ENCODE measurements at regions not wholly inside any gene's neighbourhood (a gene's known extent, or its start where the extent isn't known, plus 50 kb on each side); places are given as distances from the start of the nearest gene placed in this dataset.

DNA sequence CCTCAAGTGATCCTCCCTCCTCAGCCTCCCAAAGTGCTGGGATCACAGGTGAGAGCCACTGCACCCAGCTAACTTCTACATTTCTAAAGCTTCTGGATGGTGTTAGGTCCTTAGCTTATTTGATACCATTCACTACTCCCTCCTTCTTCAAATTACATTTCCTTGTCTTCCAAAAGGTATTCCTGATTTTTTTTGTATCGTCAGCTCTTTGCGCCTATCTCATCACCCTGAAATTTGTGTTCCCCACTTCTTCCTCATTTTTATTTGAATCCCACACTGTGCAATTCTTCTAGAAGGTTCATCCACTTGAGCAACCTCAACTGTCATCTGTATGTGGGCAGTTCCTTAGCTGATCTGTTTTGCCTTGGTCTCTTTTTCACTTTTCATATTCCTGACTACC is 241.8 kb upstream of the RGS6 start:
- no peak for DNase-seq

- DNase-seq = no peak
Measured at GRCh38 chr14:71692496-71692895, 239.7 kb upstream of the RGS6 start.

DNA sequence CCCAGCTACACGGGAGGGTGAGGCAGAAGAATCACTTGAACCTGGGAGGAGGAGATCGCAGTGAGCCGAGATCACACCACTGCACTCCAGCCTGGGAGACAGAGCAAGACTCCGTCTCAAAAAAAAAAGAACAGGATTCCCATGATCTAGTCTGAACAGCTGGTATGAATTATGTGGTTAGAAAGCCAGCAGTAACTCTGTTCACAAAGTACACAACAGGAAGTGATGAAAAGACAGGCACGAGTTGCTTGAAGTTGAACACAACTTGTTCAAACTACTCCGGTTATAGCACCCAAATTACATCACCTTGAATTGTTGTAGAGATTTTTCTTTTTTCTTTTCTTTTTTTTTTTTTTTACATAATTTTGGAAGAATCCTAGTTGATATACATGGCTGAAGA is 238.8 kb upstream of the RGS6 start:
- DNase-seq = no peak

GRCh38 chr14:71694591-71695530 is 237.4 kb upstream of the RGS6 start:
- DNase-seq = no peak

DNA sequence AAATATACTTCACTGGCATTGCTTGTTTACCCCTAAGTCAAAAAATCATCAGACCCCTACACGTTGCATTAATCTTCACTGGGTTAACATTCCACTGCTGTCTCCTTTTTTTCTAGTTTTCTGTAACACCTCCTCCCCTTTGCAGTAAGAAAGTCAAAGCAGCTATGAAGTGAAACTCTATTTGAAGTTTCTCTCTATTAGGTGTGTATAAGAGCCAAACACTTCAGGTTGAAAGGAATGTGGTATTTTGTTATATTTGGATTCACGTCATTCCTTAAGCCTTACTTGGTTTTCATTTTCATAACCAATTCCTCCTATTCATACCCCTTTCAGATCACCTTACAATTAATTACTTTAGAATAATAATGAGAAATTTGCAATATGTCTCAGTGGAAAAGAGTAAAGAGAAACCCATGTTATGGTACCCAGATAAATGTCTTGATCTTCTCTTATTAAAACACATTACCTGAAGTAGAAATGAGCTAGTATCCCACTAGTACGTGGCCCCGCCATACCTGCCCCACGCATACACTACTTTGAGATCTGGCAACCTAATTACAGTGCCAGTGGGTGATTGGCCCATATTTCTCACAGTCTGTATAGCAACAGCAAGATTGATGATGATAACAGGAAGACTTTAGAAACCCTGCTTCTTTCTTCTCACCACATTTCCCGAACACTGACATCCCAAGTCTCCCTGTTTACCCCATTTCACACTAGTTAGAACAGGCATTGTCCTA is 236.4 kb upstream of the RGS6 start:
- DNase-seq = no peak

GRCh38 chr14:71698027-71698426 is 234.2 kb upstream of the RGS6 start:
- no peak for DNase-seq

DNA sequence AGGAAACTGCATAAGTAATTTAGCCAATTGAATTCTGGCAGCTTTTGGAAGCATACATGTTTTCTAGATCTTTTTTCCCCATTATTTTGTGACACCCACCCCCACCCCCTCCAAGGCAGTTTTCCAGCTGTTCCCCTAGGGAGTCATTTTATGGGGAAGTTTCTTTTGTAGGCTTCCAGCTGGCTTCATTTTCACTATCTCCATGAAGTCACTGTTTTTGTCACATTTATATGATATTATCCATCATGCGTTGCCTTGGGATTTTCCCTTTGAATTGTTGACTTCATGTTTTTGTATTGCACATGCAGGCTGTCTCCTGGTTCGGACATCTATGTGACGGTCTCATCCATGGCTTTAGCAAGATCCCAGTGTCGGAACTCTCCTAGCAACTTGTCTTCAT is 233.6 kb upstream of the RGS6 start:
- DNase-seq = no peak

DNA sequence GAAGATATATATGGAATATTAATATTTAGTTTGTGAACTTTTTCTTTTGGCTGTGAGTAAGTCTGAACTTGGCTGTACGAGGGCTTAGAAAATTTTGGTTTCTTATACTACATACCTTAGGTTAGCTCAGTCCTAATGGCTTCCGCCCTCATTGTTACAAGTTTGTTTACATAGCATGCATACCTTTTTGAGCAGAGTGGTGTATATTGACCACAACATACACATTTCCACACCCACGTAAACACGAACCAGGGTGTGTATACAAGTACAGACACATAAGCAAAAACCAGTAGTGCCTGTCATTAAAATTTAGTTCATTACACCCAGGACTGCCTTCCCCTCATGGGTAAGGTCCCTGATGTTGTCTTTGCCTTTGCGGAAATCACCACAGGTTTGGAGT is 230.2 kb upstream of the RGS6 start:
- DNase-seq = no peak

DNA sequence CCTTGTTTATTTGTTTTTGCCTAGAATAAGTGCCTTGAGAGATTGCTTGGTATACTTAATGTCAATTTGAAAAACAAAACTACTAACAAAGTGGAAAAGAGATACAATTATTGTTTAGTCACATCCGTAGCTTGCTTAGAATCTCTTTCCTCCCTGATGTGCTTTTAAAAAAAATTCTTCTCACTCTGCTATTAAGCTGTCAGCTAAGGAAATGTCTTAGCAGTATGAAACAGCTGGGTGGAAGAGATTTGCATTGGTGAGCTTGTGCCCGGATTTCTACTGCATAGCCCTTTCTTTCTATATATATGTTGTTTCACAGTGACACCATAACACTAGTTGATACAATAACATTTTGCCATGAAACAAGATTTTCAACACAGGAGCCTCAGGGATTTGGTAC is 229.4 kb upstream of the RGS6 start:
- peak; percentile 78 to 92 for DNase-seq

- DNase-seq = peak; percentile 94 to 99
Measured at GRCh38 chr14:71703477-71703876, 228.8 kb upstream of the RGS6 start.

DNA sequence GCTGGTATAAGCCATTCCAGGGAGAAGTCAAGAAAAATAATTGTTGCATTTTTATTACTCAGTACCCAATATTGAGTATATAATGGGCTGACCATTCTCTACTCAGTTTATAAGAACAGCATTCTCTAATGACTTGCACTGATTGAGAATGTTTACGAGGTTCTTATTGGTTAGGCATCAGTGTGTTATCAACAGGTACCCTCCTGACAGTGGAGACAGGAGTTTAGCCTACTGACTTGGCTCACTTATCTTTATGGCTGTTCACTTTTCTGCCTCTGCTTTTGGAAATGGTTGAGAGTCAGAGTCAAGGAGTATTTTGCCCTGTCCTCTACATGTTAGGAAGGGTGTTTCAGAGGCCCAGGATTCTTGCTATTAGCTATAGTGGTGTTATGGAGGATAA is 228.0 kb upstream of the RGS6 start:
- DNase-seq = peak in 1 of 2 experiments; percentile 30

DNA sequence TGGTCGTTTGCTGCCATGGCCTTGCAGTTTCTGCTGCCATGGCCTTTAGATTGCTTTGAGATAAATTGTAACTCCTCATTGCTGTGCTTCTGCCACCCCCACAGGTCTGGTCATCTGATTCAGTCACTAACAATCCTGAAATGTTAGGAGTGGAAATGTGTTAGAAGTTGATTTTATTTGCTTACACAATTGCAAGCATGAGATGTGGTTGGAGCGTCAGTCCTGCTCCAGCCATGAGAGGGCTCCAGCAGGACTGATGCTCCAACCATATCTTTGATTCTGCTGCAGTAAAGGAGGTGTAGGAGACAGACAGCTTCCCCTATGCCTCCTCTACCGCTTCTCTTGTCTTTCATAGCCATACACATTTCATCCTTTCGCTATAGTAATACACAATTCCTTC is 226.8 kb upstream of the RGS6 start:
- no peak for DNase-seq

GRCh38 chr14:71709076-71709475 is 223.2 kb upstream of the RGS6 start:
- no peak for DNase-seq

DNA sequence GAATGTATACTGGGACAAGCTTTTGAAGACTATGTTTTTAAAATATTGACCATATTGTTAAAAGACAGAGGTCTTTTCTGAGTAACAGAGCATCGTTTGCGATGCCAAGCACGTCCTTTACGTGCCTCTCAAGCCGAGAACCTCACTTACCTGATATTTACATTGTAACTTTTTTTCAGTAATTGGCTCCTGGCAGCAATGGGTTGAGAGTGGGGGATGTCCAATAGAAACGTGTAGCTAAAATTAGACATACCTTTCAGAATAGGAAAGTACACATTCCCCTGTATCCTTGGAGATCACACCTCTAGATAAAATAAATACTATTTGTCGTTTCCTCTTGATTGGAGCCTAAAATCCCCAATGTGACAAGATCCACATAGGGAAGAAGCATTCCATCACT is 222.2 kb upstream of the RGS6 start:
- DNase-seq = no peak

DNA sequence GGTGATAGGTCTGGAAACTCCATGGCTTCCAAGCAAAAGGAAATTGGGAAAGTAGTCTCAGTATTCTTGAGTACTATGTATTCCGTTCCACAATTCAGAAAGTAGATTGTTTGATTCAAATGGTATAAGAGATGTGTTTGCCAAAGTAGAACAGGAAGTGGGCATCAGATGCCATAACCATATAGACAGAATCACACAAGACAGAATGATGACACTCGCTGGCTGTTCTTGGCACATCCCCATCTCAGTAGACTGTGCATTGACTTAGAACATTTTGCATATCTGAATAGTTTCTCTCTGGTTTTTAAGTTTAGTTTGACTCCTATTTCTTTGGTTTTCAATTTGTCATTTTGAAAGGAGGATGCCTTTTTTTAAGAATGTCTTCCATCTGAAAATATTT is 221.1 kb upstream of the RGS6 start:
- no peak for DNase-seq

DNA sequence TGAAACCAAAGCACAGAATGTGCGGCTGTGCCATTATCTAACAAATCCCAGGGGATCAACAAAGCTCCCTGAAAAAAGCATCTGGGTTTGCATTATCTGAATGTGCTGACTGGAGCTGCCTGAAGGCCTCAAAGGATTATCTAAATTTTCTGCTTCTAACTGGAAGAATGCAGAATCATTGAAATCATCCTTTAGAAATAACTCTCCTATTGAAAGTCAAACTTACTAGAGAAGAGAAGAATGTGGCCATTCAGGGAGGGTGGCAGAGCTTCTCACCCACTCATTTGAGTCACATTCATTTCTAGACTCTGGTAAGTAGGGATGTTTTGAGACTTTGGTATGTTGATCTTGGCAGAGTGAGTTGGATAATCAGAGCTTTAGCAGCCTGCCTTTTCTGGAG is 220.6 kb upstream of the RGS6 start:
- DNase-seq = peak in 1 of 2 experiments; percentile 57

DNA sequence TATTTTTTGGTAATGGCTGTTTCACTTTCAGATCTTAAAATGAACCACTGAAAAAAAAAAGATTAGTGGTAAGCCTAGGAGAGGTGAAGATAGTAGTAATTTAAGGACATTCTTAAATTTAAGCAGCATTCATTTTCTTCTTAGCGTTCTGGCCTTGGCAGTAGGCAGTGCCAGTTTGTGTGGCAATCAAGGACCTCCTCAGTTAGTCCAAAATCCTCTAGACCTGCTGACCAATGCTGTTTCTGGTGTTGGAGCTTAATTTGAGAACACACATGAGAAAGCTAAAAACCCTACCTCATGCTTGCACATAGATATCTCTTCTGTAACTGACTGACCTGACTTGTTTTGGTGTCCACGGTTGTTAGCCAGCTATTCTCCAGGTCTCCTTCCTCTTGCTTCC is 219.8 kb upstream of the RGS6 start:
- no peak for DNase-seq

GRCh38 chr14:71713016-71713415 is 219.2 kb upstream of the RGS6 start:
- DNase-seq = no peak

DNA sequence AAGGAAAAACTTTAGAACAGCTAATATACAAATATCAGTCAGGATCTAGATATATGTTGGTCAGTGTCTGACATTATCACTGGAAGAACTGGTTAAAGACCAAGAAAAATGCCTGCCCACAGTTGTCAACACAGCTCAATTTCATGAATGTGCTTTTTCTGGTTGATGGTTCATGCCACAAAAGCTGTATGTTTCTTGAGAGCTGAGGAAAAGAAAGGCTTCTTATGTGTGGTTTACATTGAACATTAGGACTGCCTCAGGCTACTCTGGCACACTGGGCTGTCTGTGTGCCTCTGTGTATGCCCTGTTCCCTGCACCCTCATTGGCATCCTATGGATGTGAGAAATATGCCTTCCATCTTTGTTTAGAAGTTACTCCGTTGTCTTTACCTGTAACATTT is 218.8 kb upstream of the RGS6 start:
- no peak for DNase-seq

DNA sequence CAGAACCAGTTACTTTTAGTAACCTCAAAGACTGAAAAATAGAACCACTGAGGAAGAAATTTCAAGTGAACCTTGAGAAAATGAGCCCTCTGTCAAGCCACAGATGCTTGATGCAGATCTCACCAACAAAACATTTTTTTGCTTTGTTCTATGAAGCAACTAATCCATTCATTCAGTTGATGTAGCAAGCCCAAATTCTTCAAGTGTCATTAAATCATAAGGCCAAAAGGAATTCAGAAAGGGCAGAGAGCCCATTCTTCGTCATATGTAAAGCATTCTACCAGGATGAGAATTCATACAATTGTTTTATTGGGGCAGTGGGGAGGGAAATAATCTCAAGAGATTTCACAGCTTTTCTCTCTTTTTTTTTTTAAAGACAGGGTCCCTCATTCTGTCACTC is 218.0 kb upstream of the RGS6 start:
- DNase-seq = no peak

DNA sequence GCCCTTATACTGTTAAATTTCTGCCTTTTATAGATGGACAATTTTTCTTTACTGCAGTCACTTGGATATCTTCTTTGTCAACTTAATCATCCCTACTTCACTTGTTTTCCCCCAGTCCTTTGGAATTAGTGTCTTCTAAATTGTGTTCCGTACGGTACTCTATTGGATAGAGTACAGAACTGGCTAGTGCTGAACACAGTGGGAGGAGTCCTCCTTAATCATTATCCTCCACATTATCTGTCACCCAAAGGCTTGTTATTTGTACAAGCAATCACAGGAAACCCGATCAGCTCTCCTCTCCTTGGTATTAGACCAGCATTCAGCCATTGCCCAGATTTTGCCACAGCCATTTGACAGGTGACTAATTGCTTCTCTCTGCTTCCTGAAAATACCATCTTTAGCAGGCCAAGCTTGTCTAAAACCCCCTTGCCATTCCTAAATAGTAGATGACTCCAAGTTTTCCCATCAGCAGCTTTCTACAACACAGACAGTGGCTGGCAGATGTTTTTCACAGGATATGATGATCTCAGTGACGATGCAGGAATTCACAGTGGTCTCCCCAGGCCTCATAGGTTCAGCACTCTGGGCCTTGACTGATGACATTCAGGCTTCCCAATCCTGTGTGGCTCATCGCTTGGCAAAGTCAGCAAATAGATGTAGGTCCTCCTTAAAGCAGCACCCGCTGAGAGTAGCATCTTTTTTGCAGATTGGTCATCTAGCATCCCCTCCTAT is 216.0 kb upstream of the RGS6 start:
- peak in 1 of 2 experiments; percentile 11 for DNase-seq

DNA sequence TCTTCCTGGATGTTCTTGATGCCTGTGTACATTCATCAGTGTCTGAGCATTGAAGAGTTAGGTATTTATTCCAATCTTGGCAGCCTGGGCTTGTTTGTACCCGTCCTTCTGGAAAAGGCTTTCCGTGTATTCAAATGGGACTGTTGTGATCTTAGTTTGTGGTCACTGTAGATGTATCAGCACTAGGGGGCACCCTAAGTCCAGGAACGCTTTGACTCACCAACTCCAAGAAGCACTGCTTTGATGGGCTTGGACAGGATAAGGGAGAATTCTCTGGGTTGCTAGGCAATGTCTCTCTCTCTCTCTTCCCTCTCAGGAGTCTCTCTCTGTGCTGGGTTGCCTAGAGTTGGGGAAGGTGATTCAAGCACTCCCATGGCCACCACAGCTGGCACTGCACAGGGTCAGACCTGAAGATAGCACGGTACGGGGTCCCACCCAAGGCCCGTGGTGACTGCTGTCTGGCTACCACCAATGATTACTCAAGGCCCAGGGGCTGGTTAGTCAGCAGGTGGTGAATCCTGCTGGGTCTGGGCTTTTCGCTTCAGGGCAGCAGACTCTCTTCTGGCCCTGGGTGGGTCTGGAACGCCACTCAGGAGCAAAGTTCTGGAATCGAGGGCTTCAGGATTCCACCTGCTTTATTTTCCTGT is 211.1 kb upstream of the RGS6 start:
- peak; percentile 47 to 78 for DNase-seq

DNA sequence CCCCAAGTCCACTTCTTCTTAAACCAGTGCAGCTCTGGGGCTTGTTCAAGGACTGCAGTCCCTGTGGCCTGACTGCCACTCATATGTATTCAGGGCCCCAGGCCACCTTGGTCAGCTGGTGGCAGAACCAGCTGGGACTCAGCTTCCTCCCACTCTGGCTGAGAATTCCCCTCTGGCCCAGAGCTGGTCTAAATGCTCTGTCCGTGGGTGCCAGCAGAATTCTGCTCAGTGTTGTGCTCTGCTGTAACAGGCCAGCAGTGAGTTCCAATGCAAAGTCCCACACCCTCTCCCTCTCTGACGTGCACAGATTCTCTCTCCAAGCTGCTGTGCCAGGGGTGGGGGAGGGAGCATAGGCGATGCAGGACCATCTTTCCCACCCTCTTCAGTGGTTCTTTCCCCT is 210.4 kb upstream of the RGS6 start:
- DNase-seq = no peak
